ENCODE measurements at regions not wholly inside any gene's neighbourhood (a gene's known extent, or its start where the extent isn't known, plus 50 kb on each side); places are given as distances from the start of the nearest gene placed in this dataset.

- TF ChIP-seq, protein P1, sequence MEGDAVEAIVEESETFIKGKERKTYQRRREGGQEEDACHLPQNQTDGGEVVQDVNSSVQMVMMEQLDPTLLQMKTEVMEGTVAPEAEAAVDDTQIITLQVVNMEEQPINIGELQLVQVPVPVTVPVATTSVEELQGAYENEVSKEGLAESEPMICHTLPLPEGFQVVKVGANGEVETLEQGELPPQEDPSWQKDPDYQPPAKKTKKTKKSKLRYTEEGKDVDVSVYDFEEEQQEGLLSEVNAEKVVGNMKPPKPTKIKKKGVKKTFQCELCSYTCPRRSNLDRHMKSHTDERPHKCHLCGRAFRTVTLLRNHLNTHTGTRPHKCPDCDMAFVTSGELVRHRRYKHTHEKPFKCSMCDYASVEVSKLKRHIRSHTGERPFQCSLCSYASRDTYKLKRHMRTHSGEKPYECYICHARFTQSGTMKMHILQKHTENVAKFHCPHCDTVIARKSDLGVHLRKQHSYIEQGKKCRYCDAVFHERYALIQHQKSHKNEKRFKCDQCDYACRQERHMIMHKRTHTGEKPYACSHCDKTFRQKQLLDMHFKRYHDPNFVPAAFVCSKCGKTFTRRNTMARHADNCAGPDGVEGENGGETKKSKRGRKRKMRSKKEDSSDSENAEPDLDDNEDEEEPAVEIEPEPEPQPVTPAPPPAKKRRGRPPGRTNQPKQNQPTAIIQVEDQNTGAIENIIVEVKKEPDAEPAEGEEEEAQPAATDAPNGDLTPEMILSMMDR (IDR thresholded peaks at IDR 0.05), result no peak
- TF ChIP-seq POLR2AphosphoS5 (IDR thresholded peaks at IDR 0.05), result no peak
Measured at GRCh38 chr3:118766306-118766669, 268.4 kb downstream of the IGSF11 start.

Data from prostate gland (tissue), 2 donors.